ENCODE measurements at regions not wholly inside any gene's neighbourhood (a gene's known extent, or its start where the extent isn't known, plus 50 kb on each side); places are given as distances from the start of the nearest gene placed in this dataset.
"Not testable (repeated sequence)": the region's sequence is repeated elsewhere in the genome, so short reads cannot be mapped to it uniquely, and the experiment has no call there.

- H3K4me3 ChIP-seq (ENCODE audit: control insufficient read depth, low read depth, low read length), result no peak overlapping the region
Measured at GRCh38 chr21:22174746-22175145, 1176.5 kb downstream of the NCAM2 start.

GRCh38 chr21:22189278-22189677, 1191.1 kb downstream of the NCAM2 start:
- no peak overlapping the region for H3K4me3 ChIP-seq (ENCODE audit: control insufficient read depth, low read depth, low read length)
- no peak for TF ChIP-seq CTCF (IDR thresholded peaks at IDR 0.05; ENCODE audit: control insufficient read depth, insufficient read depth, low read depth, low read length, missing control alignments)
- no peak for DNase-seq (ENCODE audit: low read depth)

More at GRCh38 chr21:22174746-22175145, 1176.5 kb downstream of the NCAM2 start:
- no peak for TF ChIP-seq CTCF (IDR thresholded peaks at IDR 0.05; ENCODE audit: control insufficient read depth, insufficient read depth, low read depth, low read length, missing control alignments)
- DNase-seq (ENCODE audit: low read depth), result no peak

- H3K4me3 ChIP-seq (ENCODE audit: control insufficient read depth, low read depth, low read length), result no peak overlapping the region
- TF ChIP-seq CTCF (IDR thresholded peaks at IDR 0.05; ENCODE audit: control insufficient read depth, insufficient read depth, low read depth, low read length, missing control alignments), result no peak
- no peak for DNase-seq (ENCODE audit: low read depth)
Measured at GRCh38 chr21:22191581-22191980, 1193.4 kb downstream of the NCAM2 start.

- no peak overlapping the region for H3K4me3 ChIP-seq (ENCODE audit: control insufficient read depth, low read depth, low read length)
- DNase-seq (ENCODE audit: low read depth), result no peak
- no peak for TF ChIP-seq CTCF (IDR thresholded peaks at IDR 0.05; ENCODE audit: control insufficient read depth, insufficient read depth, low read depth, low read length, missing control alignments)
Measured at GRCh38 chr21:22192766-22193165, 1194.6 kb downstream of the NCAM2 start.

GRCh38 chr21:22194986-22195385, 1196.8 kb downstream of the NCAM2 start:
- not testable (repeated sequence) for H3K4me3 ChIP-seq (ENCODE audit: control insufficient read depth, low read depth, low read length); DNase-seq (ENCODE audit: low read depth)

GRCh38 chr21:22200378-22201092, 1202.3 kb downstream of the NCAM2 start:
- no peak for TF ChIP-seq CTCF (IDR thresholded peaks at IDR 0.05; ENCODE audit: control insufficient read depth, insufficient read depth, low read depth, low read length, missing control alignments)
- DNase-seq (ENCODE audit: low read depth), result no peak

GRCh38 chr21:22201126-22201525, 1202.9 kb downstream of the NCAM2 start:
- DNase-seq (ENCODE audit: low read depth), result no peak
- TF ChIP-seq CTCF (IDR thresholded peaks at IDR 0.05; ENCODE audit: control insufficient read depth, insufficient read depth, low read depth, low read length, missing control alignments), result no peak
- no peak overlapping the region for H3K4me3 ChIP-seq (ENCODE audit: control insufficient read depth, low read depth, low read length)

More at GRCh38 chr21:22200378-22201092, 1202.3 kb downstream of the NCAM2 start:
- no peak overlapping the region for H3K4me3 ChIP-seq (ENCODE audit: control insufficient read depth, low read depth, low read length)
